Natural killer cell (primary cell): ENCODE measurements at regions not wholly inside any gene's neighbourhood (a gene's known extent, or its start where the extent isn't known, plus 50 kb on each side); places are given as distances from the start of the nearest gene placed in this dataset.

ENCODE experiments used
- ATAC-seq, 3 donors: fragments of 150-1000 bp in 2 of 3; fragments of 200-7000 bp in 1 of 3; cut with Tn5 transposase; 1 replicate in 1 of 3; 2 replicates in 2 of 3; pipeline ENCODE4 v1.10.0; 2021; ENCODE audit warnings: mild to moderate bottlenecking in 2 of 3, moderate library complexity in 2 of 3
- DNase-seq, 2 donors: peaks; one replicate each; pipeline versions ENCODE4 v3.0.0 to v3.0.0-alpha.2; 2013 to 2021; ENCODE audit warnings: mixed read lengths in 1 of 2
- H3K27ac ChIP-seq: one replicate; pipeline ENCODE4 v1.5.1; 2013; ENCODE audit warnings: mild to moderate bottlenecking, low read length
- H3K27me3 ChIP-seq: one replicate; pipeline ENCODE4 v1.6.1; 2013; ENCODE audit warnings: low read length; ENCODE audit not compliant: control insufficient read depth, insufficient read depth
- H3K36me3 ChIP-seq: one replicate; pipeline ENCODE4 v1.6.1; 2013; ENCODE audit warnings: low read length; ENCODE audit not compliant: control insufficient read depth, insufficient read depth
- H3K4me1 ChIP-seq: one replicate; pipeline ENCODE4 v1.6.1; 2013; ENCODE audit warnings: low read length; ENCODE audit not compliant: control insufficient read depth, insufficient read depth
- H3K4me3 ChIP-seq: one replicate; pipeline ENCODE4 v1.5.1; 2013; ENCODE audit warnings: low read length
- H3K9me3 ChIP-seq: one replicate; pipeline ENCODE4 v1.6.1; 2013; ENCODE audit warnings: low read length; ENCODE audit not compliant: control insufficient read depth, insufficient read depth
- H3K27ac Mint-ChIP-seq, 2 donors: one replicate each; pipeline ENCODE4 v1.8.0; 2022; ENCODE audit warnings: mild to moderate bottlenecking in 2 of 2, mixed read lengths in 2 of 2, moderate library complexity in 1 of 2
- H3K27me3 Mint-ChIP-seq, 2 donors: one replicate each; pipeline ENCODE4 v1.8.0; 2022; ENCODE audit warnings: low read depth in 2 of 2, mixed read lengths in 2 of 2
- H3K36me3 Mint-ChIP-seq: one replicate; pipeline ENCODE4 v1.8.0; 2022; ENCODE audit warnings: mixed read lengths
- H3K4me1 Mint-ChIP-seq, 2 donors: one replicate each; pipeline ENCODE4 v1.8.0; 2022; ENCODE audit warnings: mixed read lengths in 2 of 2
- H3K4me3 Mint-ChIP-seq: one replicate; pipeline ENCODE4 v1.8.0; 2022; ENCODE audit warnings: mild to moderate bottlenecking, moderate library complexity, mixed read lengths
- H3K9me3 Mint-ChIP-seq, 2 donors: one replicate each; pipeline ENCODE4 v1.8.0; 2022; ENCODE audit warnings: mixed read lengths in 2 of 2
- CTCF ChIP-seq: fragments of 200-600 bp; IDR thresholded peaks from one replicate; pipeline ENCODE4 v1.8.0; 2022; ENCODE audit warnings: antibody characterized with exemption
- WGBS: methylation state at CpG from one replicate; pipeline ENCODE4 v1.1.7; 2013; ENCODE audit warnings: missing lambda C conversion rate; ENCODE audit not compliant: insufficient coverage; 5-methylcytosine and 5-hydroxymethylcytosine counted together
- intact Hi-C: fragments of 100-400 bp; cut with micrococcal nuclease; formaldehyde crosslinking; loops from one replicate; pipeline ENCODE4 v1.14.2; 2022

GRCh38 chr1:29393451-29393826 is 157.1 kb downstream of the PTPRU start:
- DNase-seq (no peak), ATAC-seq (no peak)
- intact Hi-C loops, result no loop called here
- no peak overlapping the region for H3K27ac Mint-ChIP-seq
- H3K4me1 ChIP-seq, result no peaks in the 10 kb centered on the region
- no peak overlapping the region for H3K27ac ChIP-seq
- H3K27me3 ChIP-seq, result no peaks in the 10 kb centered on the region
- no peaks in the 10 kb centered on the region for H3K36me3 Mint-ChIP-seq
- H3K4me1 Mint-ChIP-seq, result no peaks in the 10 kb centered on the region
- H3K4me3 ChIP-seq, result no peak overlapping the region
- H3K9me3 ChIP-seq, result no peaks in the 10 kb centered on the region
- H3K9me3 Mint-ChIP-seq, result no peaks in the 10 kb centered on the region
- 64% methylated on average over 2 of the region's 2 CpGs for WGBS
- no peaks in the 10 kb centered on the region for H3K36me3 ChIP-seq
- no peak overlapping the region for H3K4me3 Mint-ChIP-seq
- H3K27me3 Mint-ChIP-seq, result peaks cover 0 to 2% of the 10 kb centered on the region in 2 donors
- no peak for TF ChIP-seq CTCF

GRCh38 chr1:29392486-29393450 is 156.4 kb downstream of the PTPRU start:
- no peak overlapping the region for H3K4me3 Mint-ChIP-seq
- ATAC-seq (no peak), DNase-seq (no peak)
- TF ChIP-seq CTCF, result no peak
- H3K27me3 Mint-ChIP-seq, result peaks cover 0 to 9% of the 10 kb centered on the region in 2 donors
- Histone ChIP-seq H3K9me3 (no peaks in the 10 kb centered on the region), H3K4me3 (no peak overlapping the region), H3K27me3 (no peaks in the 10 kb centered on the region), H3K36me3 (no peaks in the 10 kb centered on the region), H3K27ac (no peak overlapping the region), H3K4me1 (no peaks in the 10 kb centered on the region)
- no peaks in the 10 kb centered on the region for H3K9me3 Mint-ChIP-seq
- intact Hi-C loops, result no loop called here
- no peaks in the 10 kb centered on the region for H3K4me1 Mint-ChIP-seq
- no peak overlapping the region for H3K27ac Mint-ChIP-seq
- no peaks in the 10 kb centered on the region for H3K36me3 Mint-ChIP-seq
- WGBS, result 52% methylated on average over 7 of the region's 7 CpGs

GRCh38 chr1:29392036-29392435 is 155.7 kb downstream of the PTPRU start:
- WGBS, result 61% methylated on average over 3 of the region's 3 CpGs
- Mint-ChIP-seq H3K27me3 (peaks cover 5 to 16% of the 10 kb centered on the region in 2 donors), H3K4me3 (no peak overlapping the region), H3K9me3 (no peaks in the 10 kb centered on the region), H3K27ac (no peak overlapping the region), H3K4me1 (no peaks in the 10 kb centered on the region), H3K36me3 (no peaks in the 10 kb centered on the region)
- no peak for TF ChIP-seq CTCF
- no peak overlapping the region for H3K27ac ChIP-seq
- DNase-seq (no peak), ATAC-seq (no peak)
- H3K36me3 ChIP-seq, result no peaks in the 10 kb centered on the region
- intact Hi-C loops, result no loop called here
- no peaks in the 10 kb centered on the region for H3K4me1 ChIP-seq
- no peaks in the 10 kb centered on the region for H3K9me3 ChIP-seq
- no peaks in the 10 kb centered on the region for H3K27me3 ChIP-seq
- no peak overlapping the region for H3K4me3 ChIP-seq
